Neuronal stem cell (in vitro differentiated cells): ENCODE measurements at regions not wholly inside any gene's neighbourhood (a gene's known extent, or its start where the extent isn't known, plus 50 kb on each side); places are given as distances from the start of the nearest gene placed in this dataset.

Experiments
- DNase-seq: peaks from one replicate; pipeline ENCODE4 v3.0.0-alpha.2; 2013; ENCODE audit warnings: low spot score
- H2AFZ ChIP-seq: one replicate; pipeline ENCODE4 v1.6.1; 2013; ENCODE audit warnings: mild to moderate bottlenecking, low read length, inconsistent platforms
- H2AK5ac ChIP-seq: 2 replicates; pipeline ENCODE4 v1.6.1; 2013; ENCODE audit warnings: low read depth, mild to moderate bottlenecking, inconsistent platforms, low read length, moderate library complexity, mixed read lengths
- H2BK120ac ChIP-seq: 2 replicates; pipeline ENCODE4 v1.6.1; 2013; ENCODE audit warnings: low read depth, mild to moderate bottlenecking, inconsistent platforms, low read length, moderate library complexity, mixed read lengths
- H2BK12ac ChIP-seq: one replicate; pipeline ENCODE4 v1.6.1; 2013; ENCODE audit warnings: low read length, inconsistent platforms
- H2BK15ac ChIP-seq: 2 replicates; pipeline ENCODE4 v1.6.1; 2013; ENCODE audit warnings: mild to moderate bottlenecking, low read length, inconsistent platforms, mixed read lengths
- H2BK5ac ChIP-seq: one replicate; pipeline ENCODE4 v1.6.1; 2013; ENCODE audit warnings: inconsistent platforms, mild to moderate bottlenecking, low read length, moderate library complexity
- H3K14ac ChIP-seq: one replicate; pipeline ENCODE4 v1.6.1; 2013; ENCODE audit warnings: low read length, inconsistent platforms
- H3K18ac ChIP-seq: 2 replicates; pipeline ENCODE4 v1.6.1; 2013; ENCODE audit warnings: low read length, inconsistent platforms
- H3K23ac ChIP-seq: 2 replicates; pipeline ENCODE4 v1.6.1; 2013; ENCODE audit warnings: low read depth, mild to moderate bottlenecking, mixed read lengths, low read length, inconsistent platforms; ENCODE audit not compliant: poor library complexity
- H3K27ac ChIP-seq: replicated peaks from 3 replicates; pipeline ENCODE4 v1.5.1; 2013; ENCODE audit warnings: low read length, inconsistent platforms
- H3K27me3 ChIP-seq, 3 experiments: 2 replicates each; pipeline ENCODE4 v1.6.1; 2013; ENCODE audit warnings: low read length in 3 of 3, mild to moderate bottlenecking in 2 of 3, inconsistent platforms in 1 of 3, low read depth in 1 of 3, mixed read lengths in 1 of 3, moderate library complexity in 1 of 3; ENCODE audit not compliant: control insufficient read depth in 3 of 3, insufficient read depth in 3 of 3
- H3K36me3 ChIP-seq, 2 donors: replicated peaks in 1 of 2; 2 replicates each; pipeline ENCODE4 v1.6.1; 2013; ENCODE audit warnings: low read length in 2 of 2; ENCODE audit not compliant: control insufficient read depth in 2 of 2, insufficient read depth in 2 of 2
- H3K4ac ChIP-seq: 2 replicates; pipeline ENCODE4 v1.6.1; 2013; ENCODE audit warnings: inconsistent platforms, mild to moderate bottlenecking, low read length, moderate library complexity
- H3K4me1 ChIP-seq, 2 donors: 1 replicate in 1 of 2; 2 replicates in 1 of 2; pipeline ENCODE4 v1.6.1; 2013; ENCODE audit warnings: low read length in 2 of 2, low read depth in 1 of 2; ENCODE audit not compliant: control insufficient read depth in 2 of 2, insufficient read depth in 1 of 2
- H3K4me2 ChIP-seq: one replicate; pipeline ENCODE4 v1.6.1; 2013; ENCODE audit warnings: mild to moderate bottlenecking, low read length, inconsistent platforms; ENCODE audit not compliant: insufficient read depth, poor library complexity, severe bottlenecking
- H3K4me3 ChIP-seq, 2 donors: 2 replicates each; pipeline ENCODE4 v1.5.1; 2013; ENCODE audit warnings: low read length in 2 of 2, mild to moderate bottlenecking in 2 of 2, inconsistent platforms in 1 of 2, moderate library complexity in 1 of 2
- H3K79me1 ChIP-seq: one replicate; pipeline ENCODE4 v1.6.1; 2013; ENCODE audit warnings: low read depth, mild to moderate bottlenecking, inconsistent platforms, low read length, moderate library complexity
- H3K9ac ChIP-seq: one replicate; pipeline ENCODE4 v1.6.1; 2013; ENCODE audit warnings: mild to moderate bottlenecking, low read depth, low read length, inconsistent platforms; ENCODE audit not compliant: poor library complexity
- H3K9me3 ChIP-seq, 2 donors: replicated peaks in 1 of 2; 2 replicates each; pipeline versions ENCODE3 to v1.6.1; 2013; ENCODE audit warnings: low read length in 2 of 2, mild to moderate bottlenecking in 2 of 2, inconsistent platforms in 1 of 2, low read depth in 1 of 2, mixed read lengths in 1 of 2, moderate library complexity in 1 of 2; ENCODE audit not compliant: control insufficient read depth in 2 of 2, insufficient read depth in 1 of 2
- H4K8ac ChIP-seq: one replicate; pipeline ENCODE4 v1.6.1; 2013; ENCODE audit warnings: low read depth, mild to moderate bottlenecking, inconsistent platforms, low read length, moderate library complexity
- H4K91ac ChIP-seq: one replicate; pipeline ENCODE4 v1.6.1; 2013; ENCODE audit warnings: low read length, low read depth, mild to moderate bottlenecking, inconsistent platforms; ENCODE audit not compliant: poor library complexity
- WGBS, 2 donors: extraction: QIAGEN DNeasy Blood & Tissue Kit; methylation state at CpG; one replicate each; pipeline ENCODE4 v1.1.7; 2013; ENCODE audit warnings: missing lambda C conversion rate in 2 of 2, mixed read lengths in 1 of 2; ENCODE audit not compliant: insufficient read length in 2 of 2, insufficient replicate concordance in 1 of 2; ENCODE audit errors: extremely low coverage in 2 of 2; 5-methylcytosine and 5-hydroxymethylcytosine counted together

- Histone ChIP-seq H2AK5ac (no peak overlapping the region), H4K91ac (no peak overlapping the region), H3K14ac (no peak overlapping the region), H2BK120ac (no peak overlapping the region), H3K27ac (no peak overlapping the region), H4K8ac (no peak overlapping the region), H3K9ac (no peak overlapping the region), H3K4me2 (no peak overlapping the region), H3K36me3 (no peaks in the 10 kb centered on the region), H3K9me3 (no peaks in the 10 kb centered on the region), H2BK12ac (no peak overlapping the region), H3K18ac (no peak overlapping the region), H3K4me1 (no peaks in the 10 kb centered on the region), H3K27me3 (no peaks in the 10 kb centered on the region), H3K79me1 (no peaks in the 10 kb centered on the region), H3K23ac (no peak overlapping the region), H3K4me3 (no peak overlapping the region), H2BK5ac (no peak overlapping the region), H3K4ac (no peak overlapping the region), H2AFZ (no peak overlapping the region), H2BK15ac (no peak overlapping the region)
- WGBS, 2 donors, result no CpG with 5 or more reads among the region's 2 CpGs
- DNase-seq, result no peak
Measured at GRCh38 chr11:93906486-93906885, 56.1 kb upstream of the VSTM5 start.

- H3K4me3 ChIP-seq, result no peak overlapping the region
- H3K27ac ChIP-seq, result no peak overlapping the region
- H2BK5ac ChIP-seq, result no peak overlapping the region
- H3K4me2 ChIP-seq, result no peak overlapping the region
- H2AFZ ChIP-seq, result no peak overlapping the region
- H3K79me1 ChIP-seq, result no peaks in the 10 kb centered on the region
- WGBS, 2 donors, result no CpG with 5 or more reads among the region's 1 CpG
- no peaks in the 10 kb centered on the region for H3K27me3 ChIP-seq
- H3K18ac ChIP-seq, result no peak overlapping the region
- H4K91ac ChIP-seq, result no peak overlapping the region
- H3K23ac ChIP-seq, result no peak overlapping the region
- H3K4me1 ChIP-seq, result no peaks in the 10 kb centered on the region
- peak overlapping the region; percentile 4 for H2BK12ac ChIP-seq
- H3K14ac ChIP-seq, result no peak overlapping the region
- H3K9ac ChIP-seq, result no peak overlapping the region
- no peaks in the 10 kb centered on the region for H3K9me3 ChIP-seq
- no peaks in the 10 kb centered on the region for H3K36me3 ChIP-seq
- no peak overlapping the region for H2BK15ac ChIP-seq
- no peak overlapping the region for H2AK5ac ChIP-seq
- no peak overlapping the region for H4K8ac ChIP-seq
- DNase-seq, result no peak
- no peak overlapping the region for H2BK120ac ChIP-seq
- no peak overlapping the region for H3K4ac ChIP-seq
Measured at GRCh38 chr11:93907901-93908300, 57.5 kb upstream of the VSTM5 start.

GRCh38 chr11:93908689-93909088 lies 58.3 kb upstream of the VSTM5 start:
- H3K27ac ChIP-seq, result no peak overlapping the region
- no peak overlapping the region for H2BK12ac ChIP-seq
- H3K23ac ChIP-seq, result no peak overlapping the region
- H4K91ac ChIP-seq, result no peak overlapping the region
- no peak overlapping the region for H2AFZ ChIP-seq
- WGBS, 2 donors, result no CpG with 5 or more reads among the region's 2 CpGs
- H3K36me3 ChIP-seq, result no peaks in the 10 kb centered on the region
- no peak overlapping the region for H3K9ac ChIP-seq
- no peaks in the 10 kb centered on the region for H3K9me3 ChIP-seq
- no peak overlapping the region for H2BK5ac ChIP-seq
- H3K4me2 ChIP-seq, result no peak overlapping the region
- H4K8ac ChIP-seq, result no peak overlapping the region
- DNase-seq, result no peak
- no peaks in the 10 kb centered on the region for H3K4me1 ChIP-seq
- no peak overlapping the region for H2AK5ac ChIP-seq
- H3K4ac ChIP-seq, result no peak overlapping the region
- H3K27me3 ChIP-seq, result no peaks in the 10 kb centered on the region
- H2BK120ac ChIP-seq, result no peak overlapping the region
- H3K14ac ChIP-seq, result no peak overlapping the region
- no peak overlapping the region for H3K4me3 ChIP-seq
- H2BK15ac ChIP-seq, result no peak overlapping the region
- H3K79me1 ChIP-seq, result no peaks in the 10 kb centered on the region
- H3K18ac ChIP-seq, result no peak overlapping the region

GRCh38 chr11:93917673-93918072 lies 67.3 kb upstream of the VSTM5 start:
- Histone ChIP-seq H3K23ac (no peak overlapping the region), H3K4me3 (no peak overlapping the region), H3K36me3 (no peaks in the 10 kb centered on the region), H3K18ac (no peak overlapping the region), H2BK5ac (no peak overlapping the region), H3K4ac (no peak overlapping the region), H2AFZ (no peak overlapping the region), H4K8ac (no peak overlapping the region), H3K4me2 (no peak overlapping the region), H3K9me3 (no peaks in the 10 kb centered on the region), H3K27me3 (no peaks in the 10 kb centered on the region), H3K27ac (no peak overlapping the region), H2BK120ac (no peak overlapping the region), H3K4me1 (no peaks in the 10 kb centered on the region), H2BK15ac (no peak overlapping the region), H3K79me1 (no peaks in the 10 kb centered on the region), H2BK12ac (no peak overlapping the region), H2AK5ac (no peak overlapping the region), H3K9ac (no peak overlapping the region), H4K91ac (no peak overlapping the region), H3K14ac (no peak overlapping the region)
- DNase-seq, result no peak
- WGBS, 2 donors, result no CpG with 5 or more reads among the region's 5 CpGs
